ENCODE measurements at regions not wholly inside any gene's neighbourhood (a gene's known extent, or its start where the extent isn't known, plus 50 kb on each side); places are given as distances from the start of the nearest gene placed in this dataset.

DNA sequence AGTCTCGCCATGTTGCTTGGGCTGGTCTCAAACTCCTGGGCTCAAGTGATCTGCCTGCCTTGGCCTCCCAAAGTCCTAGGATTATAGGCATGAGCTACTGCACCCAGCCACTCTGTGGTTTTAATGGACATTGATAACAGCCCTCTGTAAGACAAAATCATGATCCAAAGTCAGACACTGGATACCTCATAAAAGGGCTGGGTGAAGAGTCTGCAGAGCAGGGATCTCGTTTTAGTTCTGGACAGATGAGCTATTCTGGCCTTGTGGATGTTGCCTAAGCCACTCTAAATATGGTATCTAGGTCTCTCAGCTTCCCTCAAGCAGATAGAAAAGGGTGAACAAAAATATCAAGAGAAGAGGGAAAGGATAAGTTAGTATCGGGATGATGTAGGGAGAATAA lies 133.4 kb upstream of the OSMR start:
- TF ChIP-seq POLR2A (IDR thresholded peaks at IDR 0.05), result no peak
- TF ChIP-seq CTCF (IDR thresholded peaks at IDR 0.05 in 8 of 11, conservative IDR thresholded peaks at IDR 0.05 in 3 of 11), result no peak

All from spleen (tissue), 7 donors.